ENCODE measurements at regions not wholly inside any gene's neighbourhood (a gene's known extent, or its start where the extent isn't known, plus 50 kb on each side); places are given as distances from the start of the nearest gene placed in this dataset.

DNA sequence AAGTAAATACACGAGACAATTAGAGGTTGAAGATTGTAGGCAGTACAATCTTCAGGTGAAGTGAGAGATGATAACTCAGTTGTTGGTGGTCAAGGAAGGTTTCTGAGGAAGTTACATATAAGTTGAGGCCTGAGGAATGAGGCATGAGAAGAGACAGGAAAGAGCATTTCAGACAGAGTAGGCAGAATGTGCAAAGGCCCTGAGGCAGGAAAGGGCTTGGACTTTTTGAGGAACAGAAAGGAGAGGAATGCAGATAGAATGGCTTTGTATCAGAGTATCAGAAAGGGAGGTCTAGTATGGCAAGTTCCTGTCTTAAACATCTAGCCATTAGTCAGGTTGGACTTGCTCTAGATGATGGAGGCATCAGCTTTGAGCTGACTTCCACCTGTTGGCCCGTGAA is 122.5 kb downstream of the CAND1 start:
- Histone ChIP-seq H3K9me3 (no peaks in the 10 kb centered on the region), H3K4me3 (no peak overlapping the region), H3K36me3 (no peaks in the 10 kb centered on the region), H3K27me3 (no peaks in the 10 kb centered on the region), H3K27ac (no peak overlapping the region), H3K4me1 (no peaks in the 10 kb centered on the region)
- TF ChIP-seq POLR2A (IDR thresholded peaks at IDR 0.05) (no peak), EP300 (IDR thresholded peaks at IDR 0.05; ENCODE audit: low read depth) (no peak), POLR2AphosphoS5 (IDR thresholded peaks at IDR 0.05) (no peak)
- TF ChIP-seq, protein P1, sequence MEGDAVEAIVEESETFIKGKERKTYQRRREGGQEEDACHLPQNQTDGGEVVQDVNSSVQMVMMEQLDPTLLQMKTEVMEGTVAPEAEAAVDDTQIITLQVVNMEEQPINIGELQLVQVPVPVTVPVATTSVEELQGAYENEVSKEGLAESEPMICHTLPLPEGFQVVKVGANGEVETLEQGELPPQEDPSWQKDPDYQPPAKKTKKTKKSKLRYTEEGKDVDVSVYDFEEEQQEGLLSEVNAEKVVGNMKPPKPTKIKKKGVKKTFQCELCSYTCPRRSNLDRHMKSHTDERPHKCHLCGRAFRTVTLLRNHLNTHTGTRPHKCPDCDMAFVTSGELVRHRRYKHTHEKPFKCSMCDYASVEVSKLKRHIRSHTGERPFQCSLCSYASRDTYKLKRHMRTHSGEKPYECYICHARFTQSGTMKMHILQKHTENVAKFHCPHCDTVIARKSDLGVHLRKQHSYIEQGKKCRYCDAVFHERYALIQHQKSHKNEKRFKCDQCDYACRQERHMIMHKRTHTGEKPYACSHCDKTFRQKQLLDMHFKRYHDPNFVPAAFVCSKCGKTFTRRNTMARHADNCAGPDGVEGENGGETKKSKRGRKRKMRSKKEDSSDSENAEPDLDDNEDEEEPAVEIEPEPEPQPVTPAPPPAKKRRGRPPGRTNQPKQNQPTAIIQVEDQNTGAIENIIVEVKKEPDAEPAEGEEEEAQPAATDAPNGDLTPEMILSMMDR (IDR thresholded peaks at IDR 0.05): no peak
- DNase-seq: no peak
- WGBS, 2 donors (ENCODE audit: low coverage in 1 of 2): 86% methylated on average over 1 to 2 of the region's 2 CpGs
- intact Hi-C loops (cut with DNase I; ENCODE audit: low total_unique reads): no loop called here
- in situ Hi-C loops (cut with MboI; ENCODE audit: low pct_ligation_motif_present in 1 of 4, low pct_unique_long_range_greater_than_20kb in 1 of 4, low sequenced_read_pairs in 3 of 4): no loop called here

DNA sequence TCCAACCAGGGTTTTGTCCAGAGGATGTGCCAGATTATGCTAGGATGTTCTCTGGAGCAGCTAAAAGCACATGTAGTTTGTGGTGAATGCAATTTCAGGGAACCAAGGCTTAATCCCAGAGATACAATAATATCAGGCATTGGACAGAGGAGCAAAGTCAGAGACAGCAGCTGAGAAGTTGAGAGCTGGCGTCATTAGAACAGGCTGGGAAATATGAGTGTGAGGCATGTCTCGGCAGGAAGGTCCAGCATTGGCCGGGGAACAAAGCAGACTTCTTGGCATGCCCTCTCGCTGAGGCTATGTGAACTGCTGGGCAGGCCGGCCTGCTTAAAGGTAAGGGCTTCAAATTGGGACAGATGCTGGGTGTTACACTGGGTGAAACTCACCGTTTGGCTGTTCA is 125.4 kb downstream of the CAND1 start:
- no peaks in the 10 kb centered on the region for H3K9me3 ChIP-seq
- H3K4me3 ChIP-seq: no peak overlapping the region
- no peak for DNase-seq
- 75 to 80% methylated on average over 5 to 6 of the region's 6 CpGs for WGBS, 2 donors (ENCODE audit: low coverage in 1 of 2)
- no peaks in the 10 kb centered on the region for H3K4me1 ChIP-seq
- intact Hi-C loops (cut with DNase I; ENCODE audit: low total_unique reads) (no loop called here), in situ Hi-C loops (cut with MboI; ENCODE audit: low pct_ligation_motif_present in 1 of 4, low pct_unique_long_range_greater_than_20kb in 1 of 4, low sequenced_read_pairs in 3 of 4) (no loop called here)
- no peak for TF ChIP-seq EP300 (IDR thresholded peaks at IDR 0.05; ENCODE audit: low read depth)
- TF ChIP-seq, protein P1 (IDR thresholded peaks at IDR 0.05): no peak
- no peak for TF ChIP-seq POLR2A (IDR thresholded peaks at IDR 0.05)
- TF ChIP-seq POLR2AphosphoS5 (IDR thresholded peaks at IDR 0.05): no peak
- no peaks in the 10 kb centered on the region for H3K36me3 ChIP-seq
- no peak overlapping the region for H3K27ac ChIP-seq
- H3K27me3 ChIP-seq: no peaks in the 10 kb centered on the region

DNA sequence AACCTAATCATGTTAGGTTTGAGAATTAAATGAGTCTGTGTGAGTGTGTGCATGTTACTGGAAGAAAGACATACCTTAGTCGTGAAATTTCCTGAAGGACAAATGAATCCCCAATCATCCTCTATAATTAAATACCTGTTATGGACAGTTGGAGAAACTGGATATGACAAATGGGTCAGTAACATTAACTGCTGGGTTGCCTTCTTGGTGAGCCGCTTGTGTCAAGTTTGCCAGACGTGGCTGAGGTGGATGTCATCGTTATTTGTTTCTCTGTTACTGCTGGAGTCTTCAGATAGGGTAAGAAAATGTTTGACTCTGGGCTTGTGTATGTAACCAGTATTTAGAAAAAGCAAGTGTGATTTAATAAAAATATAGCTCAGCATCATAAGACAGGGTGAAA is 131.6 kb downstream of the CAND1 start:
- no peaks in the 10 kb centered on the region for H3K36me3 ChIP-seq
- 79 to 91% methylated on average over 3 to 4 of the region's 4 CpGs for WGBS, 2 donors (ENCODE audit: low coverage in 1 of 2)
- no peak overlapping the region for H3K4me3 ChIP-seq
- H3K27ac ChIP-seq: no peak overlapping the region
- no peaks in the 10 kb centered on the region for H3K4me1 ChIP-seq
- no peaks in the 10 kb centered on the region for H3K27me3 ChIP-seq
- no peak for DNase-seq
- in situ Hi-C loops (cut with MboI; ENCODE audit: low pct_ligation_motif_present in 1 of 4, low pct_unique_long_range_greater_than_20kb in 1 of 4, low sequenced_read_pairs in 3 of 4) (no loop called here), intact Hi-C loops (cut with DNase I; ENCODE audit: low total_unique reads) (no loop called here)
- TF ChIP-seq, protein P1 (IDR thresholded peaks at IDR 0.05): no peak
- TF ChIP-seq EP300 (IDR thresholded peaks at IDR 0.05; ENCODE audit: low read depth) (no peak), POLR2A (IDR thresholded peaks at IDR 0.05) (no peak), POLR2AphosphoS5 (IDR thresholded peaks at IDR 0.05) (no peak)
- H3K9me3 ChIP-seq: peaks cover 0 to 4% of the 10 kb centered on the region in 2 donors

DNA sequence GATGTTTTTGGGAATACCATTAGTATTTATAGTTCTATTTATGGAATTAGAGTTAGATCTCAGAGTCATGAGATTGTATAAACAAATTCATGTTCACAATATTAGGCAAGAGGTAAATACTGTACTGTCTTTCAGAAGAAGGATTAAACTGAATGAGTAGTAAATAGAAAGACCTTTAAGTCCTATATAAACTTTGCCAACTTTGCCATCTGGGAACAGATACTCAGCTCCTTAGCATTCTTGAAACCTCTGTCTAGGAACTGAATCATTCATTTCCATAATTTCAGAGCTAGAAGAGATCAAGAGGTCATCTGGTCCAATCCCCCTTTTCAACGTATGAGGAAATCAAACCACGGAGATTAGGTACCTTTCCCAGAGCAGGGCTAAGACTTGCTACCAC is 141.1 kb downstream of the CAND1 start:
- no peak for DNase-seq
- in situ Hi-C loops (cut with MboI; ENCODE audit: low pct_ligation_motif_present in 1 of 4, low pct_unique_long_range_greater_than_20kb in 1 of 4, low sequenced_read_pairs in 3 of 4) (no loop called here), intact Hi-C loops (cut with DNase I; ENCODE audit: low total_unique reads) (no loop called here)

More for the DNA sequence above, 141.1 kb downstream of the CAND1 start:
- Histone ChIP-seq H3K27ac (peak overlapping the region; percentile 40 to 53 (median 46)), H3K9me3 (no peaks in the 10 kb centered on the region), H3K27me3 (no peaks in the 10 kb centered on the region), H3K4me1 (peaks cover 0 to 17% (median 2%) of the 10 kb centered on the region in 4 donors), H3K36me3 (no peaks in the 10 kb centered on the region), H3K4me3 (no peak overlapping the region)
- WGBS, 2 donors (ENCODE audit: low coverage in 1 of 2): 32% methylated on average over 2 of the region's 2 CpGs
- TF ChIP-seq POLR2AphosphoS5 (IDR thresholded peaks at IDR 0.05) (no peak), POLR2A (IDR thresholded peaks at IDR 0.05) (no peak), EP300 (IDR thresholded peaks at IDR 0.05; ENCODE audit: low read depth) (no peak)
- TF ChIP-seq, protein P1 (IDR thresholded peaks at IDR 0.05): no peak

Data from transverse colon (tissue), 4 donors.